ENCODE measurements at regions not wholly inside any gene's neighbourhood (a gene's known extent, or its start where the extent isn't known, plus 50 kb on each side); places are given as distances from the start of the nearest gene placed in this dataset.

GRCh38 chr13:59441596-59442280 is 722.0 kb downstream of the DIAPH3 start:
- no peak for DNase-seq (ENCODE audit: low read depth, low spot score)
- no peak overlapping the region for H3K4me3 ChIP-seq (ENCODE audit: low read depth, low read length)
- TF ChIP-seq CTCF (IDR thresholded peaks at IDR 0.05; ENCODE audit: low read depth, low read length) = no peak
- in situ Hi-C loops (cut with HindIII; ENCODE audit: low sequenced_read_pairs) = no loop called here

- in situ Hi-C loops (cut with HindIII; ENCODE audit: low sequenced_read_pairs) = no loop called here
- DNase-seq (ENCODE audit: low read depth, low spot score) = no peak
- TF ChIP-seq CTCF (IDR thresholded peaks at IDR 0.05; ENCODE audit: low read depth, low read length) = no peak
- no peak overlapping the region for H3K4me3 ChIP-seq (ENCODE audit: low read depth, low read length)
Observed at GRCh38 chr13:59442461-59442860, 721.3 kb downstream of the DIAPH3 start.

- H3K4me3 ChIP-seq (ENCODE audit: low read depth, low read length) = no peak overlapping the region
- in situ Hi-C loops (cut with HindIII; ENCODE audit: low sequenced_read_pairs) = no loop called here
- TF ChIP-seq CTCF (IDR thresholded peaks at IDR 0.05; ENCODE audit: low read depth, low read length) = no peak
- no peak for DNase-seq (ENCODE audit: low read depth, low spot score)
Observed at GRCh38 chr13:59442944-59443486, 720.7 kb downstream of the DIAPH3 start.

GRCh38 chr13:59444210-59444857 is 719.4 kb downstream of the DIAPH3 start:
- TF ChIP-seq CTCF (IDR thresholded peaks at IDR 0.05; ENCODE audit: low read depth, low read length) = no peak
- H3K4me3 ChIP-seq (ENCODE audit: low read depth, low read length) = no peak overlapping the region
- in situ Hi-C loops (cut with HindIII; ENCODE audit: low sequenced_read_pairs) = no loop called here

GRCh38 chr13:59445812-59446211 is 717.9 kb downstream of the DIAPH3 start:
- no peak for DNase-seq (ENCODE audit: low read depth, low spot score)
- in situ Hi-C loops (cut with HindIII; ENCODE audit: low sequenced_read_pairs) = no loop called here
- no peak overlapping the region for H3K4me3 ChIP-seq (ENCODE audit: low read depth, low read length)
- TF ChIP-seq CTCF (IDR thresholded peaks at IDR 0.05; ENCODE audit: low read depth, low read length) = no peak

More at GRCh38 chr13:59444210-59444857, 719.4 kb downstream of the DIAPH3 start:
- DNase-seq (ENCODE audit: low read depth, low spot score) = no peak

GRCh38 chr13:59446391-59446790 is 717.3 kb downstream of the DIAPH3 start:
- no peak overlapping the region for H3K4me3 ChIP-seq (ENCODE audit: low read depth, low read length)
- DNase-seq (ENCODE audit: low read depth, low spot score) = no peak
- no peak for TF ChIP-seq CTCF (IDR thresholded peaks at IDR 0.05; ENCODE audit: low read depth, low read length)
- in situ Hi-C loops (cut with HindIII; ENCODE audit: low sequenced_read_pairs) = no loop called here
